Keratinocyte (primary cell): ENCODE measurements at regions not wholly inside any gene's neighbourhood (a gene's known extent, or its start where the extent isn't known, plus 50 kb on each side); places are given as distances from the start of the nearest gene placed in this dataset.
A peak's percentile ranks its signal among the peaks of the same experiment; 100 is the strongest.
"Not testable (repeated sequence)": the region's sequence is repeated elsewhere in the genome, so short reads cannot be mapped to it uniquely, and the experiment has no call there.

Experiments used
- DNase-seq: peaks from one replicate; pipeline ENCODE4 v3.0.0-alpha.2; 2011; ENCODE audit warnings: low read depth, missing footprints, low spot score
- FAIRE-seq: peaks from 2 replicates; lab custom pipeline; 2011; peaks lifted over from hg19 to GRCh38; lab: Jason Lieb, UNC
- H2AFZ ChIP-seq: 2 replicates; pipeline ENCODE4 v1.6.0; 2012; ENCODE audit warnings: low read length, control low read depth, inconsistent platforms; ENCODE audit not compliant: control insufficient read depth
- H3K27ac ChIP-seq: 2 replicates; pipeline ENCODE4 v1.5.1; 2011; ENCODE audit warnings: low read length; ENCODE audit not compliant: control insufficient read depth, insufficient read depth
- H3K27me3 ChIP-seq: 3 replicates; pipeline ENCODE4 v1.6.0; 2011; ENCODE audit warnings: low read length; ENCODE audit not compliant: control insufficient read depth, insufficient read depth; ENCODE audit errors: extremely low read depth
- H3K36me3 ChIP-seq, 2 experiments: 2 replicates in 1 of 2; 3 replicates in 1 of 2; pipeline ENCODE4 v1.5.1; 2011; ENCODE audit warnings: low read length in 2 of 2, mild to moderate bottlenecking in 1 of 2; ENCODE audit not compliant: control insufficient read depth in 2 of 2, insufficient read depth in 2 of 2; ENCODE audit errors: extremely low read depth in 1 of 2
- H3K4me1 ChIP-seq: 3 replicates; pipeline ENCODE4 v1.5.1; 2011; ENCODE audit warnings: low read length; ENCODE audit not compliant: control insufficient read depth, insufficient read depth; ENCODE audit errors: extremely low read depth
- H3K4me2 ChIP-seq: 3 replicates; pipeline ENCODE4 v1.6.0; 2011; ENCODE audit warnings: low read depth, low read length; ENCODE audit not compliant: control insufficient read depth, insufficient read depth; ENCODE audit errors: extremely low read depth
- H3K4me3 ChIP-seq, 3 experiments: fragments of 200-600 bp in 1 of 3; sonication (generic) in 1 of 3; 2 replicates in 2 of 3; 3 replicates in 1 of 3; pipeline ENCODE4 v1.5.1; 2011 to 2016; ENCODE audit warnings: low read length in 3 of 3, mild to moderate bottlenecking in 3 of 3, control low read depth in 2 of 3, inconsistent platforms in 1 of 3, low read depth in 1 of 3, mixed read lengths in 1 of 3, mixed run types in 1 of 3, moderate library complexity in 1 of 3; ENCODE audit not compliant: control insufficient read depth in 2 of 3, insufficient read depth in 2 of 3; ENCODE audit errors: extremely low read depth in 1 of 3
- H3K79me2 ChIP-seq: 2 replicates; pipeline ENCODE4 v1.6.0; 2012; ENCODE audit warnings: low read length; ENCODE audit not compliant: control insufficient read depth, insufficient read depth
- H3K9ac ChIP-seq: 3 replicates; pipeline ENCODE4 v1.6.0; 2011; ENCODE audit warnings: low read length; ENCODE audit not compliant: control insufficient read depth, insufficient read depth; ENCODE audit errors: extremely low read depth
- H3K9me1 ChIP-seq: 3 replicates; pipeline ENCODE4 v1.6.0; 2011; ENCODE audit warnings: low read length; ENCODE audit not compliant: control insufficient read depth, insufficient read depth; ENCODE audit errors: extremely low read depth
- H3K9me3 ChIP-seq: 2 replicates; pipeline ENCODE4 v1.5.1; 2012; ENCODE audit warnings: low read depth, low read length; ENCODE audit not compliant: control insufficient read depth
- H4K20me1 ChIP-seq: 3 replicates; pipeline ENCODE4 v1.6.0; 2011; ENCODE audit warnings: low read length; ENCODE audit not compliant: control insufficient read depth, insufficient read depth; ENCODE audit errors: extremely low read depth
- CTCF ChIP-seq, 3 experiments: IDR thresholded peaks in 1 of 3; conservative IDR thresholded peaks in 1 of 3; optimal IDR thresholded peaks in 1 of 3; 2 replicates in 2 of 3; 3 replicates in 1 of 3; pipeline versions ENCODE3 to v1.5.1; 2011; ENCODE audit warnings: low read length in 3 of 3, mild to moderate bottlenecking in 3 of 3, moderate library complexity in 2 of 3, control low read depth in 1 of 3, inconsistent platforms in 1 of 3; ENCODE audit not compliant: insufficient read depth in 2 of 3; ENCODE audit errors: extremely low read depth in 1 of 3
- EZH2 ChIP-seq: IDR thresholded peaks from one replicate; pipeline ENCODE4 v1.6.1; 2012; ENCODE audit warnings: inconsistent platforms, mild to moderate bottlenecking, low read length, moderate library complexity
- dilution Hi-C: fragments of 300-500 bp; cut with MboI; formaldehyde crosslinking; loops from one replicate; pipeline ENCODE4 v1.7.0; 2020; ENCODE audit warnings: low sequenced_read_pairs; ENCODE audit not compliant: extremely low pct_ligation_motif_present

DNA sequence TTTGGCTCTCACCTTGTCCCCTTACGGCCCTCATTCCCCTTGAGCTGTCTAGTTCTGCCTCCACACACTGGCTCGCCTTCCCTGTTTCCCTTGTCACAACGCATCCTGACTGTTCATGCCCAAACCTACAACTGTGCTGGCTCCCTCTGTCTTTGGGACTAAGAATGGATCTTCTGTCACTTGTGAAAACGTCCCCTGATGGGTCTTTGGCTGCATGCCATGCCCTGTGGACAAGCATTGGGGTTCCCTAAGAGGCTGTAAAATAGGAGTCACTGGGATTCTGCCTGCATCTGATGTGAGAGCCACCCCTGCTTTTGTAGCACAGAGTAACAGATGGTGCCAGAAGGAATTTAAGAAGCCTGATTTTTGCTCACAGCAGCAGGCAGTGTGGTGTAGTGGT is 285.3 kb upstream of the CRY1 start:
- Histone ChIP-seq H3K9me1 (no peaks in the 10 kb centered on the region), H3K9ac (no peak overlapping the region), H3K4me3 (no peak overlapping the region), H3K9me3 (no peaks in the 10 kb centered on the region), H3K4me1 (peaks cover 10% of the 10 kb centered on the region), H3K36me3 (no peaks in the 10 kb centered on the region), H2AFZ (no peak overlapping the region), H3K79me2 (peaks cover 3% of the 10 kb centered on the region), H3K4me2 (no peak overlapping the region), H4K20me1 (no peaks in the 10 kb centered on the region), H3K27me3 (no peaks in the 10 kb centered on the region), H3K27ac (no peak overlapping the region)
- no peak for TF ChIP-seq EZH2
- no peak for TF ChIP-seq CTCF (optimal IDR thresholded peaks at IDR 0.05 in 1 of 3, IDR thresholded peaks at IDR 0.05 in 1 of 3, conservative IDR thresholded peaks at IDR 0.05 in 1 of 3; ENCODE audit: extremely low read depth in 1 of 3, insufficient read depth in 2 of 3, low read length in 3 of 3)
- FAIRE-seq (no peak), DNase-seq (no peak)
- dilution Hi-C loops = no loop called here

- H3K4me2 ChIP-seq, H2AFZ ChIP-seq, H3K4me3 ChIP-seq, DNase-seq, H3K4me1 ChIP-seq, H3K79me2 ChIP-seq, H4K20me1 ChIP-seq, H3K36me3 ChIP-seq, H3K9me1 ChIP-seq, H3K9me3 ChIP-seq, H3K27ac ChIP-seq, H3K9ac ChIP-seq, H3K27me3 ChIP-seq, dilution Hi-C loops: not testable (repeated sequence)
- peak; percentile 57 for FAIRE-seq
These were observed 285.9 kb upstream of the CRY1 start for GRCh38 chr12:107379142-107379851.
